Suprapubic skin (tissue), 4 donors: ENCODE measurements at regions not wholly inside any gene's neighbourhood (a gene's known extent, or its start where the extent isn't known, plus 50 kb on each side); places are given as distances from the start of the nearest gene placed in this dataset.

ENCODE experiments used
- DNase-seq, 2 donors: peaks; one replicate each; pipeline ENCODE4 v3.0.0-alpha.2; 2019; ENCODE audit warnings: low spot score in 2 of 2
- H3K27ac ChIP-seq: fragments of 200-600 bp; sonication (generic); one replicate; pipeline ENCODE4 v1.5.1; 2019
- H3K27me3 ChIP-seq: fragments of 200-600 bp; sonication (generic); one replicate; pipeline ENCODE4 v1.5.1; 2019
- H3K36me3 ChIP-seq: fragments of 200-600 bp; sonication (generic); one replicate; pipeline ENCODE4 v1.5.1; 2019
- H3K4me1 ChIP-seq: fragments of 200-600 bp; sonication (generic); one replicate; pipeline ENCODE4 v1.5.1; 2019
- H3K4me3 ChIP-seq: fragments of 200-600 bp; sonication (generic); one replicate; pipeline ENCODE4 v1.5.1; 2019; ENCODE audit warnings: mild to moderate bottlenecking
- H3K9me3 ChIP-seq: fragments of 200-600 bp; sonication (generic); one replicate; pipeline ENCODE4 v1.5.1; 2019
- CTCF ChIP-seq, 2 donors: fragments of 200-600 bp in 1 of 2; fragments of 450-650 bp in 1 of 2; sonication (generic) in 1 of 2; IDR thresholded peaks; one replicate each; pipeline ENCODE4 v1.5.1; 2016 to 2019; ENCODE audit warnings: antibody characterized with exemption in 2 of 2, mild to moderate bottlenecking in 1 of 2, moderate library complexity in 1 of 2
- EP300 ChIP-seq: sonication (generic); formaldehyde crosslinking; IDR thresholded peaks from one replicate; pipeline ENCODE4 v1.6.1; 2017; ENCODE audit warnings: antibody characterized with exemption
- POLR2A ChIP-seq, 2 donors: fragments of 450-650 bp; IDR thresholded peaks; one replicate each; pipeline ENCODE4 v1.6.1; 2017; ENCODE audit warnings: antibody characterized with exemption in 2 of 2, mild to moderate bottlenecking in 2 of 2, moderate library complexity in 2 of 2
- POLR2AphosphoS5 ChIP-seq, 3 donors: sonication (generic); formaldehyde crosslinking; IDR thresholded peaks; one replicate each; pipeline ENCODE4 v1.6.1; 2017; ENCODE audit warnings: antibody characterized with exemption in 3 of 3
- WGBS: methylation state at CpG from one replicate; pipeline ENCODE4 v1.1.5; 2018; 5-methylcytosine and 5-hydroxymethylcytosine counted together

- Histone ChIP-seq H3K9me3 (no peaks in the 10 kb centered on the region), H3K27me3 (peaks cover 18% of the 10 kb centered on the region), H3K27ac (no peak overlapping the region), H3K36me3 (no peaks in the 10 kb centered on the region), H3K4me1 (no peaks in the 10 kb centered on the region), H3K4me3 (no peak overlapping the region)
- DNase-seq, result no peak
- TF ChIP-seq EP300 (no peak), CTCF (IDR thresholded peaks at IDR 0.05) (no peak), POLR2AphosphoS5 (IDR thresholded peaks at IDR 0.05) (no peak), POLR2A (IDR thresholded peaks at IDR 0.05) (no peak)
Observed at GRCh38 chr1:29993950-29994349, 729.4 kb downstream of the MATN1 start.

GRCh38 chr1:29991815-29992214 is 731.6 kb downstream of the MATN1 start:
- DNase-seq, result no peak
- H3K27me3 ChIP-seq, result peaks cover 18% of the 10 kb centered on the region
- H3K36me3 ChIP-seq, result no peaks in the 10 kb centered on the region
- no peak overlapping the region for H3K27ac ChIP-seq
- H3K9me3 ChIP-seq, result no peaks in the 10 kb centered on the region
- no peak for TF ChIP-seq CTCF (IDR thresholded peaks at IDR 0.05)
- no peak for TF ChIP-seq POLR2A (IDR thresholded peaks at IDR 0.05)
- TF ChIP-seq POLR2AphosphoS5 (IDR thresholded peaks at IDR 0.05), result no peak
- no peak for TF ChIP-seq EP300
- no peaks in the 10 kb centered on the region for H3K4me1 ChIP-seq
- WGBS, result 68% methylated on average over 3 of the region's 3 CpGs
- H3K4me3 ChIP-seq, result no peak overlapping the region

DNA sequence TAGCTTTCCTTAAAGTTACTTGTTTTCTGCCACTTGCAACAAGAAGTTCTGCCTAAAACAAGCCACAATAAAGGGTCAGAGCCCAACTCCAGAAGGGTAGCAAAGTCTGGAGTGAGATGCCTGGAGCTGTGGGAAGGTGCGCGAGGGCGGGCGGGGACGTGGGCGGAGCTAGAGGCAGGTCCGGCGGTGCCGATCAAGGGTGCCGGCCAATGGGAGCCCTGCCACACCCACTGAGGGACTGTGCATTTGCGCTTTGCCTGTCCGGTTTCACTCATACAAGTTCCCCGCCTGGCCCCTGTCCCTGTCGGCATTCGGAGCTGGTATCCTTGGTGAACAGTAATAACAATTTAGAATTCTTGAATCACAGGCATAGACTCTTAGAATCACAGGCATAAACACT is 732.4 kb downstream of the MATN1 start:
- Histone ChIP-seq H3K4me3 (no peak overlapping the region), H3K27ac (no peak overlapping the region), H3K36me3 (no peaks in the 10 kb centered on the region), H3K9me3 (no peaks in the 10 kb centered on the region), H3K4me1 (no peaks in the 10 kb centered on the region), H3K27me3 (peaks cover 18% of the 10 kb centered on the region)
- no peak for DNase-seq
- no peak for TF ChIP-seq CTCF (IDR thresholded peaks at IDR 0.05)
- TF ChIP-seq EP300, result no peak
- no peak for TF ChIP-seq POLR2A (IDR thresholded peaks at IDR 0.05)
- TF ChIP-seq POLR2AphosphoS5 (IDR thresholded peaks at IDR 0.05), result no peak
- 46% methylated on average over 15 of the region's 15 CpGs for WGBS

DNA sequence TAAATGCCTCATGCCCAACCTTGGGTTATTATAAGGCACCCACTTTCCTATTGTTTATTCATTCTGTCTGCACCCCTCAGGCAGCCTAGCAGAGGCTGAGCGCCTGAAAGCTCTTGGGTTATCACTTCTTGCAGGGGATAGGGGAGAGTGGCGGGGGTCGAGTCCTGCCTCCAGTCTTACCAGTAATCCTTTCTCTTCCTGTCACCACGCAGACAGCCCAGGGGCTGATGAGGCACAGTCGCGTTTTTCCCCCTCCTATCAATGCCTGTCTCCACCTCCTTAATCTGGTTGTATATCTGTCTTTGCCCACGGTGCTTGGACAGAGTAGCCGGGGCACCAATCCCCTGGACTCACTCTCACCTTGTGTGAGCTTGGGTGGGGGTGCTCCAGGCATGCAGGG is 733.1 kb downstream of the MATN1 start:
- Histone ChIP-seq H3K4me3 (no peak overlapping the region), H3K27ac (no peak overlapping the region), H3K4me1 (no peaks in the 10 kb centered on the region), H3K9me3 (no peaks in the 10 kb centered on the region), H3K36me3 (no peaks in the 10 kb centered on the region), H3K27me3 (peaks cover 16% of the 10 kb centered on the region)
- no peak for DNase-seq
- TF ChIP-seq POLR2A (IDR thresholded peaks at IDR 0.05), result no peak
- 46% methylated on average over 8 of the region's 8 CpGs for WGBS

GRCh38 chr1:29986986-29987385 is 736.4 kb downstream of the MATN1 start:
- H3K4me3 ChIP-seq, result no peak overlapping the region
- H3K27ac ChIP-seq, result no peak overlapping the region
- H3K9me3 ChIP-seq, result no peaks in the 10 kb centered on the region
- no peak for DNase-seq
- H3K36me3 ChIP-seq, result no peaks in the 10 kb centered on the region
- H3K4me1 ChIP-seq, result no peaks in the 10 kb centered on the region
- 36% methylated on average over 2 of the region's 2 CpGs for WGBS
- peaks cover 18% of the 10 kb centered on the region for H3K27me3 ChIP-seq
- TF ChIP-seq EP300 (no peak), CTCF (IDR thresholded peaks at IDR 0.05) (no peak), POLR2A (IDR thresholded peaks at IDR 0.05) (no peak), POLR2AphosphoS5 (IDR thresholded peaks at IDR 0.05) (no peak)

GRCh38 chr1:29985606-29985945 is 737.8 kb downstream of the MATN1 start:
- no peak for DNase-seq
- Histone ChIP-seq H3K36me3 (no peaks in the 10 kb centered on the region), H3K27me3 (peaks cover 13% of the 10 kb centered on the region), H3K4me1 (no peaks in the 10 kb centered on the region), H3K4me3 (no peak overlapping the region), H3K9me3 (no peaks in the 10 kb centered on the region), H3K27ac (no peak overlapping the region)
- 60% methylated on average over 5 of the region's 5 CpGs for WGBS
- TF ChIP-seq EP300, result no peak
- TF ChIP-seq POLR2AphosphoS5 (IDR thresholded peaks at IDR 0.05), result no peak
- TF ChIP-seq POLR2A (IDR thresholded peaks at IDR 0.05), result no peak
- no peak for TF ChIP-seq CTCF (IDR thresholded peaks at IDR 0.05)
